ENCODE measurements at regions not wholly inside any gene's neighbourhood (a gene's known extent, or its start where the extent isn't known, plus 50 kb on each side); places are given as distances from the start of the nearest gene placed in this dataset.

DNA sequence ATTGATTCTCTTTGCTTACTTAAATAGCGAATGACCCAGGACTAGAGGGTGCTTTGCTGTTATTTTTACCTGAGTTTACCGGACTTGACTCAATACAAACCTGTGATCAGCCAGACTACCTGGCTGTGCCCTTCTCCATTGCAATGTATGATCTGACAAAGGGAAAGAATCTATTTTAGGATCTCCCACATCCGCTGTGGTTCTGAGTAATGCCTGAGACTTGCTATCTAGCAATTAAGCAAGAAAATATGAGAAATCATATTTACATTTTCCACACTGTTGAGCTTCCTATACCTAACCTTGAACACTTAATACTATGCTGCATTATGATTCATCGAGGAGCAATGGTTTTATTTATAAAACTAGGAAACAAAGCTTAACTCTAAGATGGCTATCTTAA is 215.2 kb downstream of the RAD51AP2 start:
- Histone ChIP-seq H3K27me3 (ENCODE audit: insufficient read depth, low read depth, low read length) (no peaks in the 10 kb centered on the region), H3K4me3 (ENCODE audit: low read length) (no peak overlapping the region), H3K36me3 (ENCODE audit: insufficient read depth, low read length) (no peaks in the 10 kb centered on the region), H3K9me2 (ENCODE audit: insufficient read depth, low read length) (no peaks in the 10 kb centered on the region), H4K20me1 (ENCODE audit: insufficient read depth) (no peaks in the 10 kb centered on the region), H2AFZ (ENCODE audit: low read depth, low read length) (no peak overlapping the region), H3K9ac (ENCODE audit: low read length) (no peak overlapping the region), H3K9me3 (ENCODE audit: low read length) (no peaks in the 10 kb centered on the region), H3K27ac (ENCODE audit: low read length) (no peak overlapping the region), H3F3A (ENCODE audit: insufficient read depth, low read length, poor library complexity, severe bottlenecking) (no peaks in the 10 kb centered on the region), H3K79me2 (replicated peaks; ENCODE audit: insufficient read depth, low read length) (no peaks in the 10 kb centered on the region), H3K4me2 (ENCODE audit: low read length) (no peak overlapping the region)
- TF ChIP-seq, protein P1, sequence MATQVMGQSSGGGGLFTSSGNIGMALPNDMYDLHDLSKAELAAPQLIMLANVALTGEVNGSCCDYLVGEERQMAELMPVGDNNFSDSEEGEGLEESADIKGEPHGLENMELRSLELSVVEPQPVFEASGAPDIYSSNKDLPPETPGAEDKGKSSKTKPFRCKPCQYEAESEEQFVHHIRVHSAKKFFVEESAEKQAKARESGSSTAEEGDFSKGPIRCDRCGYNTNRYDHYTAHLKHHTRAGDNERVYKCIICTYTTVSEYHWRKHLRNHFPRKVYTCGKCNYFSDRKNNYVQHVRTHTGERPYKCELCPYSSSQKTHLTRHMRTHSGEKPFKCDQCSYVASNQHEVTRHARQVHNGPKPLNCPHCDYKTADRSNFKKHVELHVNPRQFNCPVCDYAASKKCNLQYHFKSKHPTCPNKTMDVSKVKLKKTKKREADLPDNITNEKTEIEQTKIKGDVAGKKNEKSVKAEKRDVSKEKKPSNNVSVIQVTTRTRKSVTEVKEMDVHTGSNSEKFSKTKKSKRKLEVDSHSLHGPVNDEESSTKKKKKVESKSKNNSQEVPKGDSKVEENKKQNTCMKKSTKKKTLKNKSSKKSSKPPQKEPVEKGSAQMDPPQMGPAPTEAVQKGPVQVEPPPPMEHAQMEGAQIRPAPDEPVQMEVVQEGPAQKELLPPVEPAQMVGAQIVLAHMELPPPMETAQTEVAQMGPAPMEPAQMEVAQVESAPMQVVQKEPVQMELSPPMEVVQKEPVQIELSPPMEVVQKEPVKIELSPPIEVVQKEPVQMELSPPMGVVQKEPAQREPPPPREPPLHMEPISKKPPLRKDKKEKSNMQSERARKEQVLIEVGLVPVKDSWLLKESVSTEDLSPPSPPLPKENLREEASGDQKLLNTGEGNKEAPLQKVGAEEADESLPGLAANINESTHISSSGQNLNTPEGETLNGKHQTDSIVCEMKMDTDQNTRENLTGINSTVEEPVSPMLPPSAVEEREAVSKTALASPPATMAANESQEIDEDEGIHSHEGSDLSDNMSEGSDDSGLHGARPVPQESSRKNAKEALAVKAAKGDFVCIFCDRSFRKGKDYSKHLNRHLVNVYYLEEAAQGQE (IDR thresholded peaks at IDR 0.05; ENCODE audit: borderline replicate concordance) = no peak
- TF ChIP-seq, protein P2, sequence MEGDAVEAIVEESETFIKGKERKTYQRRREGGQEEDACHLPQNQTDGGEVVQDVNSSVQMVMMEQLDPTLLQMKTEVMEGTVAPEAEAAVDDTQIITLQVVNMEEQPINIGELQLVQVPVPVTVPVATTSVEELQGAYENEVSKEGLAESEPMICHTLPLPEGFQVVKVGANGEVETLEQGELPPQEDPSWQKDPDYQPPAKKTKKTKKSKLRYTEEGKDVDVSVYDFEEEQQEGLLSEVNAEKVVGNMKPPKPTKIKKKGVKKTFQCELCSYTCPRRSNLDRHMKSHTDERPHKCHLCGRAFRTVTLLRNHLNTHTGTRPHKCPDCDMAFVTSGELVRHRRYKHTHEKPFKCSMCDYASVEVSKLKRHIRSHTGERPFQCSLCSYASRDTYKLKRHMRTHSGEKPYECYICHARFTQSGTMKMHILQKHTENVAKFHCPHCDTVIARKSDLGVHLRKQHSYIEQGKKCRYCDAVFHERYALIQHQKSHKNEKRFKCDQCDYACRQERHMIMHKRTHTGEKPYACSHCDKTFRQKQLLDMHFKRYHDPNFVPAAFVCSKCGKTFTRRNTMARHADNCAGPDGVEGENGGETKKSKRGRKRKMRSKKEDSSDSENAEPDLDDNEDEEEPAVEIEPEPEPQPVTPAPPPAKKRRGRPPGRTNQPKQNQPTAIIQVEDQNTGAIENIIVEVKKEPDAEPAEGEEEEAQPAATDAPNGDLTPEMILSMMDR (IDR thresholded peaks at IDR 0.05; ENCODE audit: poor library complexity, severe bottlenecking) = no peak
- TF ChIP-seq MXI1 (conservative IDR thresholded peaks at IDR 0.05; ENCODE audit: poor library complexity, severe bottlenecking) (no peak), TAF1 (IDR thresholded peaks at IDR 0.05; ENCODE audit: low read depth) (no peak), SMC3 (conservative IDR thresholded peaks at IDR 0.05; ENCODE audit: poor library complexity) (no peak), POLR2AphosphoS5 (IDR thresholded peaks at IDR 0.05) (no peak), EZH2 (IDR thresholded peaks at IDR 0.05; ENCODE audit: borderline replicate concordance, insufficient read depth, low read length, poor library complexity, severe bottlenecking) (no peak), EP300 (conservative IDR thresholded peaks at IDR 0.05; ENCODE audit: poor library complexity, severe bottlenecking) (no peak), RAD21 (conservative IDR thresholded peaks at IDR 0.05) (no peak)

DNA sequence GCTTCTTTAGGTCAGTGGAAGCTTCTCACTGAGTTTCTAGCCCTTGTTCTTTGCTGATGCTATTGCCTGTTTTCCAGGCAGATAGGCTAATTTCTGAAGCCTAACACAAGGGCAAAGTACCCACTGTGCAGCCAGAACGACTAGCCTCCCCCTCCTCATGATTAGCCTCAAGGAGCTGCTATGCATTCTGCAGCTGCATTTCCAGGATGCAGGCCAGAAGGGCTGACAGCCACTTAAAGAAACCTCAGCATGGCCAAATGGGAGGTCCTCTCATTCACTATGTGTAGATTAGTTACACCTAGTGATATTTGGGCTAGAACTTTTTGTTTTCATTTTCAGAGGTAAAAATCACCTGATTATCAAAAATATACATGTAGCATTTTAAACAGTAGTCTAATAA is 216.0 kb downstream of the RAD51AP2 start:
- no peak overlapping the region for H3K4me3 ChIP-seq (ENCODE audit: low read length)

More for the DNA sequence above, 216.0 kb downstream of the RAD51AP2 start:
- Histone ChIP-seq H2AFZ (ENCODE audit: low read depth, low read length) (no peak overlapping the region), H4K20me1 (ENCODE audit: insufficient read depth) (no peaks in the 10 kb centered on the region), H3K9me2 (ENCODE audit: insufficient read depth, low read length) (no peaks in the 10 kb centered on the region), H3K9ac (ENCODE audit: low read length) (no peak overlapping the region), H3K27ac (ENCODE audit: low read length) (no peak overlapping the region), H3K36me3 (ENCODE audit: insufficient read depth, low read length) (no peaks in the 10 kb centered on the region), H3K27me3 (ENCODE audit: insufficient read depth, low read depth, low read length) (no peaks in the 10 kb centered on the region), H3K9me3 (ENCODE audit: low read length) (no peaks in the 10 kb centered on the region), H3K4me2 (ENCODE audit: low read length) (no peak overlapping the region), H3K79me2 (replicated peaks; ENCODE audit: insufficient read depth, low read length) (no peaks in the 10 kb centered on the region), H3F3A (ENCODE audit: insufficient read depth, low read length, poor library complexity, severe bottlenecking) (no peaks in the 10 kb centered on the region)
- TF ChIP-seq POLR2AphosphoS5 (IDR thresholded peaks at IDR 0.05) (no peak), EP300 (conservative IDR thresholded peaks at IDR 0.05; ENCODE audit: poor library complexity, severe bottlenecking) (no peak), RAD21 (conservative IDR thresholded peaks at IDR 0.05) (no peak), TAF1 (IDR thresholded peaks at IDR 0.05; ENCODE audit: low read depth) (no peak), EZH2 (IDR thresholded peaks at IDR 0.05; ENCODE audit: borderline replicate concordance, insufficient read depth, low read length, poor library complexity, severe bottlenecking) (no peak), MXI1 (conservative IDR thresholded peaks at IDR 0.05; ENCODE audit: poor library complexity, severe bottlenecking) (no peak), SMC3 (conservative IDR thresholded peaks at IDR 0.05; ENCODE audit: poor library complexity) (no peak)
- TF ChIP-seq, protein P1 (IDR thresholded peaks at IDR 0.05; ENCODE audit: borderline replicate concordance) = no peak
- TF ChIP-seq, protein P2 (IDR thresholded peaks at IDR 0.05; ENCODE audit: poor library complexity, severe bottlenecking) = no peak

Data from neural cell (in vitro differentiated cells).